AG09319 (cell line): ENCODE measurements at regions not wholly inside any gene's neighbourhood (a gene's known extent, or its start where the extent isn't known, plus 50 kb on each side); places are given as distances from the start of the nearest gene placed in this dataset.

Experiments
- DNase-seq: peaks from one replicate; pipeline ENCODE4 v3.0.0-alpha.2; 2010; ENCODE audit warnings: low read depth; ENCODE audit errors: extremely low read depth
- CTCF ChIP-seq: IDR thresholded peaks from 2 replicates; pipeline ENCODE4 v1.5.1; 2011; ENCODE audit warnings: low read depth, mild to moderate bottlenecking, inconsistent platforms, low read length, moderate library complexity

GRCh38 chr2:6309415-6310255, 556.1 kb downstream of the CMPK2 start:
- TF ChIP-seq CTCF = no peak
- DNase-seq = no peak

- no peak for DNase-seq
- no peak for TF ChIP-seq CTCF
Observed at GRCh38 chr2:6310256-6311215, 555.2 kb downstream of the CMPK2 start.

- TF ChIP-seq CTCF = no peak
- no peak for DNase-seq
Observed at GRCh38 chr2:6312367-6312766, 553.3 kb downstream of the CMPK2 start.

- TF ChIP-seq CTCF = no peak
- DNase-seq = no peak
Observed at GRCh38 chr2:6314218-6314960, 551.3 kb downstream of the CMPK2 start.

GRCh38 chr2:6325616-6326015, 540.1 kb downstream of the CMPK2 start:
- no peak for TF ChIP-seq CTCF
- DNase-seq = no peak

GRCh38 chr2:6326958-6327357, 538.7 kb downstream of the CMPK2 start:
- TF ChIP-seq CTCF = no peak
- DNase-seq = no peak
